ENCODE measurements at regions not wholly inside any gene's neighbourhood (a gene's known extent, or its start where the extent isn't known, plus 50 kb on each side); places are given as distances from the start of the nearest gene placed in this dataset.
"Not testable (repeated sequence)": the region's sequence is repeated elsewhere in the genome, so short reads cannot be mapped to it uniquely, and the experiment has no call there.

- FAIRE-seq, result no peak
Measured at GRCh38 chr16:85447693-85448313, 165.3 kb upstream of the GSE1 start.

GRCh38 chr16:85448557-85449190, 164.4 kb upstream of the GSE1 start:
- FAIRE-seq, result no peak

GRCh38 chr16:85449191-85449884, 163.8 kb upstream of the GSE1 start:
- no peak for FAIRE-seq

GRCh38 chr16:85449885-85450245, 163.3 kb upstream of the GSE1 start:
- FAIRE-seq, result no peak

DNA sequence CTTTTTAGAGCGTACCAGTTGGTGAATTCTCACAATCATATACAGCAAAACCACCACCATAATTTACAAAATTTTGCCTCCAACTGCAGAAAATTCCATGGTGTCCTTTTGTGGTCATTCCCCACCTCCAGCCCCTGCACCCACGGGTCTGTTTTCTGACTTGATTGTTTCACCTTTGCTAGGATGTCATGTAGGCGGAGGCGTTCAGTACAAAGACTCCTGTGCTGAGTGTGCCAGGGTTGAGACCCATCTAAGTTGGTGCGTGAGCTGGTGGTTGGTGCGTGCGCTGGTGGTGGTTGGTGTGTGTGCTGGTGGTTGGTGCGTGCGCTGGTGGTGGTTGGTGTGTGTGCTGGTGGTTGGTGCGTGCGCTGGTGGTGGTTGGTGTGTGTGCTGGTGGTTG, 162.0 kb upstream of the GSE1 start:
- not testable (repeated sequence) for FAIRE-seq

GRCh38 chr16:85451641-85452363, 161.3 kb upstream of the GSE1 start:
- FAIRE-seq, result no peak

GRCh38 chr16:85452364-85453193, 160.5 kb upstream of the GSE1 start:
- FAIRE-seq, result no peak

DNA sequence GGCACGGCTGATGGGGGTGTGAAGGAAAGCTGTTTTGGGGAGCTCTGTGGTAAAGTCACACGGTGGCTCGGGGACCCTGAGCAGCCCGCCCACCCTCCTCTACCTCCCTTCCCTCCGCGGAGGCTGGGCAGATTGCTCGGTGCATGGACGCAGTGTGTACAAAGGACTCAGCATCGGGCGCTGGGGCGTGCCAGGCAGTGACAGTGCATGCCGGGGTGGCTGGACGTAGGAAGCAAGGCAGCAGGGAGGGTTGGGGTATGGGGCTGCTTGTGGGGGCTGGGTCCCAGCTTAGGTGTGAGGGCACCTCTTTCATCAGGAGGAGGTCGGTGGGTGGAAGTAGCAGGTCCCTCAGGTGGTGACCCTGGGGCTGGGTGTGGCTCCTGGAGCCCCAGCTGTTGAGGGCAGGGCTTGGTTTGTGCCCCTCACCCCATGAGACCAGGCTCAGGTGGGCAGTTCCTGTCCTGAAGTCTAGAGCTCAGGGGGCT, 159.9 kb upstream of the GSE1 start:
- FAIRE-seq, result no peak

DNA sequence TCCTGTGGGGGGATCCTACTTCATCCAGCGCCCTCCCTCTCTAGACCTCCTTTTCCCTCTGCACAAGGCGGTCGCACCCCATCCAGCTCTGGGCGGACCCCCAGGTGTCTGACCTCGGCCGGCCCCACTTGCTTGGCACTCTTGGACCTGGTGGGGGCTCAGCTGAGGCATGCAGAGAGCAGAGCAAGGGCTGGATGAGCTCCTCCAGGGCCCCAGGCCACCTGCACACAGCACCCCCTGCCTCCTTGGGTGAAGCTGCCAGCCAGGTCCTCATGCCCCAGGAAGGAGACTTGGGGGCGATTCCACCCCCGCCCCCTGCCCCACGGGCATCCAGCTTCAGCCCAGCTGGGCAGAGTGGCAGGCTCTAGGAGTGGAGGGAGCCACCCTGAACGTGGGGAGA, 159.4 kb upstream of the GSE1 start:
- FAIRE-seq, result no peak

GRCh38 chr16:85454171-85454872, 158.8 kb upstream of the GSE1 start:
- FAIRE-seq, result no peak

DNA sequence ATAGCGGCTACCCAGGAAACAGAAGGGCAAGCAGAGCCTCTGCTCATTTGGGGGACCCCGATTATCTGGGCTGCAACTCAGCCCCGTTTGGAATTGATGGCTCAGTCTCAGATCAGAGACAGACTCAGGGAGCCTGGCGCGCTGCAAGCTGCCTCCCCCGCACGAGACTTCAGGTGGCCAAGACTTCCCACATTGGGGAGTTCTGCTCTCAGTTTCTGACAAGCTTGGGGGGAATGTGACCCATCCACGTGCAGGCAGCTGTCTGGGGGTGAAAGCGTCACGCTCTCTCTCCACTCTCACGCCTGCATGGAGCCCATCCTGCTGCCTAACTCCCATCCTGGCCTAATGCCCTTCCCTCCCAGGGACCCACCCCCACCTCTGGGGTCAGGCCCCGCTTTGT, 157.6 kb upstream of the GSE1 start:
- FAIRE-seq, result no peak

- FAIRE-seq, result no peak
Measured at GRCh38 chr16:85457366-85457765, 155.8 kb upstream of the GSE1 start.

DNA sequence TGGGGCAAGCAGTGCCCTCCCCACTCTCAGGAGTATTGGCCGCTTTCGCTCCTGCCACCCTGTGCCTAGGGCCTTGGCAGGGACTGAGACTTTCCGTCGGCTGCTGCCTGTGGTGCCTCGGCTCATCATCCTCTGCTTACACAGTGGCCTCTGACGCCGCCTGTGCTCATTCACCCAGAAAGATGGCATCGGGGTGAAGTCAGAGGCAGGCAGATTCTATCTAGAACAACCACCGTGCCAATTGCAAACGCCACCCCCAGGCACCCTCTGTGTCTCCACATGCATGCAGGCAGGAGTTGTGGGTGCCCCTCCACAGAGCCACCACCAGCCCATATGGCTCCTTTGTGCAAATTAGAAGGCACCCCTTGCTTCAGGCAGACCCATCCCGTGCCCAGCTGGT, 154.2 kb upstream of the GSE1 start:
- no peak for FAIRE-seq

GRCh38 chr16:85459529-85460251, 153.4 kb upstream of the GSE1 start:
- FAIRE-seq, result no peak

DNA sequence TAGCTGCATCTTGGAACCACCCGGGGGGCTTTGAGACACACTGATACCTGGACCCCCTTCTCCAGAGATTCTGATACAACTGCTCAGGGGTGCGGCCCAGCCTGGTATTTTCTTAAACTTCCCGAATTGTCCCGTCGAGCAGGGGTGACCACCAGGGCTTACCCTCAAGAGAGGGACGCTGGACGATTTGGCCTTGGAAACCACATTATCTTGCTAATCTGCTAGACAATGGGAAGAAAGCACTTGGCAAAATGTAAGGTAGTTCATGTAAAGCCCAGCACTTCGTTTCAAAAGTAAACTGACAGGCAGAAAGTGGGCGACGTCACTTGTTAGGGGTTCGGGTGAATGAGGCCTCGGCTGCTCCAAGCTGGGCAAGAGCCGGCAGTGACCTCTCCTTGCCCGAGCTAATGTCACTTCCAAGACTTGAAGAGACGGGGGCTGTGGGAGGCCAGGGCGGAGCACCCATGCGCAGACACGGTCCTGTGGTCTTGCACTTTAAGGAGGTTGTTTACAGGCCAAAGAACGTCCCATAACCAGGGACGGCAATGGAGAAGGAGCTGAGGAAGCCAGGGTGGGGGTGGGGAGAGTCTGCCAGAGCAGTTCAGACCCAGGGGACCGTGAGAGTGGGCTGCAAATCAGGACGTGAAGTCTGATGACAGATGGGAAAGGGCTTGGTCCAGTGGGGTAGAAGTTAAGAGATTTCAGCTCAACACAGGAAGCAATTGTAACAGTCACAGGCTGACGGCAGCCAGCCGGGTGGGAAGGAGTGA, 152.7 kb upstream of the GSE1 start:
- FAIRE-seq, result no peak

- no peak for FAIRE-seq
Measured at GRCh38 chr16:85461022-85461813, 151.9 kb upstream of the GSE1 start.

GRCh38 chr16:85461814-85462713, 151.1 kb upstream of the GSE1 start:
- no peak for FAIRE-seq

All from islet of Langerhans (tissue), 1 donor.